Osteocyte (in vitro differentiated cells): ENCODE measurements at regions not wholly inside any gene's neighbourhood (a gene's known extent, or its start where the extent isn't known, plus 50 kb on each side); places are given as distances from the start of the nearest gene placed in this dataset.

Source experiments
- DNase-seq: peaks from one replicate; pipeline ENCODE4 v3.0.0; 2021; ENCODE audit warnings: mixed read lengths; ENCODE audit not compliant: unreplicated experiment; ENCODE audit errors: extremely low spot score
- H3K27ac Mint-ChIP-seq: one replicate; pipeline ENCODE4 v1.8.0; 2021; ENCODE audit warnings: mild to moderate bottlenecking, mixed read lengths; ENCODE audit not compliant: unreplicated experiment
- H3K27me3 Mint-ChIP-seq: one replicate; pipeline ENCODE4 v1.8.0; 2021; ENCODE audit warnings: mixed read lengths; ENCODE audit not compliant: unreplicated experiment
- H3K36me3 Mint-ChIP-seq: one replicate; pipeline ENCODE4 v1.8.0; 2021; ENCODE audit warnings: mixed read lengths; ENCODE audit not compliant: unreplicated experiment
- H3K4me1 Mint-ChIP-seq: one replicate; pipeline ENCODE4 v1.8.0; 2021; ENCODE audit warnings: mixed read lengths; ENCODE audit not compliant: unreplicated experiment
- H3K4me3 Mint-ChIP-seq: one replicate; pipeline ENCODE4 v1.8.0; 2021; ENCODE audit warnings: mild to moderate bottlenecking, moderate library complexity, mixed read lengths; ENCODE audit not compliant: unreplicated experiment
- H3K9me3 Mint-ChIP-seq: one replicate; pipeline ENCODE4 v1.8.0; 2021; ENCODE audit warnings: mixed read lengths; ENCODE audit not compliant: unreplicated experiment
- CTCF ChIP-seq: fragments of 200-600 bp; sonication (generic); IDR thresholded peaks from 2 replicates; pipeline ENCODE4 v1.5.0; 2021; ENCODE audit warnings: antibody characterized with exemption, mild to moderate bottlenecking, moderate library complexity

GRCh38 chr10:30185916-30186315 lies 126.5 kb upstream of the JCAD start:
- DNase-seq, result no peak
- no peak overlapping the region for H3K4me3 Mint-ChIP-seq
- no peak for TF ChIP-seq CTCF
- H3K27ac Mint-ChIP-seq, result no peak overlapping the region
- peaks cover 63% of the 10 kb centered on the region for H3K4me1 Mint-ChIP-seq
- no peaks in the 10 kb centered on the region for H3K36me3 Mint-ChIP-seq
- no peaks in the 10 kb centered on the region for H3K27me3 Mint-ChIP-seq
- H3K9me3 Mint-ChIP-seq, result no peaks in the 10 kb centered on the region

- DNase-seq, result no peak
- TF ChIP-seq CTCF, result no peak
- H3K36me3 Mint-ChIP-seq, result no peaks in the 10 kb centered on the region
- H3K27ac Mint-ChIP-seq, result no peak overlapping the region
- no peak overlapping the region for H3K4me3 Mint-ChIP-seq
- no peaks in the 10 kb centered on the region for H3K27me3 Mint-ChIP-seq
- H3K9me3 Mint-ChIP-seq, result no peaks in the 10 kb centered on the region
- peaks cover 63% of the 10 kb centered on the region for H3K4me1 Mint-ChIP-seq
These were observed 126.0 kb upstream of the JCAD start for GRCh38 chr10:30185341-30185740.

GRCh38 chr10:30184397-30185033 lies 125.1 kb upstream of the JCAD start:
- H3K4me1 Mint-ChIP-seq, result peaks cover 61% of the 10 kb centered on the region
- H3K4me3 Mint-ChIP-seq, result no peak overlapping the region
- H3K27ac Mint-ChIP-seq, result no peak overlapping the region
- no peak for DNase-seq
- TF ChIP-seq CTCF, result no peak
- no peaks in the 10 kb centered on the region for H3K9me3 Mint-ChIP-seq
- H3K36me3 Mint-ChIP-seq, result no peaks in the 10 kb centered on the region
- no peaks in the 10 kb centered on the region for H3K27me3 Mint-ChIP-seq

- no peaks in the 10 kb centered on the region for H3K27me3 Mint-ChIP-seq
- no peak for DNase-seq
- peak overlapping the region; percentile 57 for H3K4me3 Mint-ChIP-seq
- H3K27ac Mint-ChIP-seq, result peak overlapping the region; percentile 98
- H3K4me1 Mint-ChIP-seq, result peaks cover 54% of the 10 kb centered on the region
- no peaks in the 10 kb centered on the region for H3K9me3 Mint-ChIP-seq
- no peak for TF ChIP-seq CTCF
- H3K36me3 Mint-ChIP-seq, result no peaks in the 10 kb centered on the region
These were observed 123.6 kb upstream of the JCAD start for GRCh38 chr10:30183055-30183402.

- no peak for TF ChIP-seq CTCF
- no peaks in the 10 kb centered on the region for H3K27me3 Mint-ChIP-seq
- peak overlapping the region; percentile 98 for H3K27ac Mint-ChIP-seq
- H3K36me3 Mint-ChIP-seq, result no peaks in the 10 kb centered on the region
- no peak for DNase-seq
- peak overlapping the region; percentile 57 for H3K4me3 Mint-ChIP-seq
- H3K4me1 Mint-ChIP-seq, result peaks cover 51% of the 10 kb centered on the region
- H3K9me3 Mint-ChIP-seq, result no peaks in the 10 kb centered on the region
These were observed 123.0 kb upstream of the JCAD start for GRCh38 chr10:30182191-30183054.
